ENCODE measurements at regions not wholly inside any gene's neighbourhood (a gene's known extent, or its start where the extent isn't known, plus 50 kb on each side); places are given as distances from the start of the nearest gene placed in this dataset.

DNA sequence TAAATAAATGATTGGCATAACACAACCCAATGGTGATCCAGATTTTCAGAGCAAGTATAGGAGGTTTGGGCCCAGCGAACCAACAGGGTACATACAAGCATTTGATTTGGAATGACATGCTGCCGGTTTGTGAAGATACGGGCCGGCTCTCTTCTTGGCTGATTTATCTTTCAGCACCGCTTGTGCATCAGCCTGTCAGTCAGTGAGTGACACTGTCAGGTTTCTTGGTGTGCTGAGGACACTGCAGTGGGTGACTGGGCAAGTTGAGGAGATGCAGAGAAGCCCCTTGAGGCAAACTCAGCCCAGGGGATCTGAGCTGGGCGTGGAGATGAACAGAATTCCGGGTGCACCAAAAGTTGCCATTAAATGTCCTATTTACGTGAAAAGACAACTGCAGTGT, 194.5 kb downstream of the SNX10 start:
- DNase-seq (ENCODE audit: low read depth in 4 of 4, low spot score in 3 of 4), result no peak

DNA sequence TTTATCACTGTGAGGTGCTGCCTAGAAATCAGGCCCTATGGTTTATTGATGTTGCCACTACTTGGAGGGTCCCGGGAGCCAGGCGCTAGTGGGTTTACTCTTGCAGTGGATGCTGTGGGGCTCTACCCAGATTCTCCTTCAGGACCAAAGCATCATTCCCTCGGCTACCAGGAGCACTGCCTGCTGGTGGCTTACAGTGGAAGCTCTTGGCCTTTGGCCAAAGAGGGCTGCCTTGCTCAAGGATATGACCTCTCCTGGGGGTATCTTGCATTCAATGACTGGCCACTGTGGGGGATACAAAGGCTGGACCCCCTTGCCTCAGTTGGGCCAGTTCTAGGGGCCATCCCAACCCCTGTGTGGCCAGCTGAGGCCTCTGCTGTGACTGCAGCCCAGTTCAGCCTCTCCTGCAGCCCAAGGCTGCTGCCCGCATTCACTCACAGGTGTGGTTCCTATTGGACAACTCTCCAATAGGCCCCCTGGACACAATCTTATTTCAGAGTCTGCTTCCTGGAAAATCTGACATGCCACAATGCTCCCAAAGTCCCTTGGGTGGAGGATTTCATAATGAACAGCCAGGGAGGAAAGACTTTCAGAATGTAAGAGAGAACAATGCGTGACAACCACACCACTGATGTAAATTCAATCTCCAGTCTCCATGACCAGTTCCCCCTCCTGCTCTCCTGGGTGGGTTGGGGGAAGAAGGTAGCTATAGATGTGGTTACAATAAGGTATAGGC, 196.3 kb downstream of the SNX10 start:
- no peak for DNase-seq (ENCODE audit: low read depth in 4 of 4, low spot score in 3 of 4)

DNA sequence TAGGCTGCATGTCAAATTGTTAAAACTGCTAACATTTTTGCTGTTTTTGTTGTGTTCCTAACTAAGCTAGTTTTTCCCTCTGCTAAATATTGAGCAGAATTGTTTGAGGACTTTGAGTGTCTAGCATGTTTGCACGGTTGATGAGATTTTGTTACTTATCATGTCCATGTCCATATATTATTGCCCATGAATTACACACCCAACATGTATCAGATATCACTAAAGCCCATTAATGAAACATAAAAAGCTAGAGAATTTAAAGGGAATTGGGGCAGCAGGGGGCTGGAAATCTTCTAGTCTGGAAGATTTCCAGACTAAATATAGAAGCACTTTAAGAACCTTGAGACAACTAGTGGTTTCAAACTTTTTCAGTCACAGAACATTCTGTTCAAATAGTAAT, 197.7 kb downstream of the SNX10 start:
- DNase-seq (ENCODE audit: low read depth in 4 of 4, low spot score in 3 of 4), result no peak

DNA sequence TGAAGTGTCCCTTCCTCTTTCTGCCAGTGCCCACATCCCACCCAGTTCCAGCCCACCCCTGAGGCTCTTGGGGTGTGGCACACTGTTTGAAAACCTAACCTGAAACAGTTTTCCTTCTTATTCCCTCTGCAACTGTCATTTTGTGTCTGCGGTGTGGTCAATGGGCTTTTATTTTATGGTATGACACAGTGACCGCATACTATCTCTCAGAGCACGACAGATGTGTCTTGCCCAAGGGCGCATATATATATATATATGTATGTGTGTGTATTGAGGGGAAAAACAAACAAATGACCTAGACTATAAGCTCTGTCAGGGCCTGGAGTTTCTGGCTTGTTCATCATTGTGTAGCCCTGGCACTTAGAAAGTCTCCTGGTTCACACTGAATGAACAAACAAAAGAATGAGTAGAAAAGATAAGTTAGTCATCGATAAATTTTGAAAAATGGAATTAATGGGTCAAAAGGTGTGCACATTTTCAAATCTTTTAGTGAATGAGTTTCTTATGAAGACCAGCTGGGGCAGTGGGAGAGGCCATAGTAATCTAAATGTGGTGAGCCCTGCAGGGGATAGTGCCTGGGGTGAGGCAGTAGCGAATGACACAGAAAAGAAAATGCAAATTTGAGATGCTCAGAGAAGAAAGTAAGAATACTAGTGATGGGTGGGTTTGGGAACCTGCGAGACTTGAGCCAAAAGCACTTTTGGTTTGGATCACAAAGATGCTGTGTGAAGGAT, 198.4 kb downstream of the SNX10 start:
- no peak for DNase-seq (ENCODE audit: low read depth in 4 of 4, low spot score in 3 of 4)

DNA sequence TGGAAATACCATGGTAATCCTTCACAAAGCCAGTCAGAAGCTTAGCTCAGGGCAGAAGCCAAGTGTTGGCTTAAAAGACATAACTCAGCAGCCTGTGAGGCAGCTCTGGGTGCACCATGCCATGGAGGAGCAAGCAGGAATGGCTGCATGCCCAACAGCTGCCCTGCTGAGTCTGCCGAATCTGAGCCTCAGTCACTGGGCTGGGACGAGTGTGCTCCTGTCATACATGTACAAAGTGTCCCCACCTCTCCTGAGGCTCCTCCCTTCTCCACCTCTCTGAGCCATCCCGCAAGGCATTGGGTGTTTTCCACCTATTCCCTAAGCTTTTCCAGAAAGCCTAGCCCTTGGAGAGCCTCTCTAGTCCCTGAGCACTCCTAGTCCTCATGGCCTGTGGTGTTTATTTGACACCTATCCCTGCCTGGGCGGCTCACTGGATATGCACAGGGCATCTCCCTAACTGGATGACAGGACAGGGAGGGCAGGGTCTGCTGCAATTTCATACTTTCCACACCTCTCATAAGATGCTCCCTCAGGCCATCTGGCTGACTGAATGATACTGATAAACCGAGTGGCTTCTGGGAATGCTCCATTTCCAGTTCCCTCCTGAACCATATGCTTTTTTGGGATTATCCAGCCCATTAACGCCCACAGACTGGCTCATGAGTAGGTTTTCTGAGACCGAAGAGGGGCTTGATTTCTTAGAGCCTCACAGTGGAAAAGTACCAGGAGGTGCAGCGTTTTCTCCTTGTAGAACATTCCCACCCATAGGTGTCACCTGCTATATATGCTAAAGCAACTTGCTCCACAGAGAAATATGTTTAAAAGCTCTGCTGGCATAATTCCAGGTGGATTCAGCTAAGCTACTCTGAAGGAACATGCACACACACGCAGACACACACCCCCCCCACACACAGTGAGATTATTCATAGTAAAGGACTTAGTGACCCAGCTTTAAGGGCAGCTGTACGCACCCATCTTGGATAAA, 199.3 kb downstream of the SNX10 start:
- no peak for DNase-seq (ENCODE audit: low read depth in 4 of 4, low spot score in 3 of 4)

DNA sequence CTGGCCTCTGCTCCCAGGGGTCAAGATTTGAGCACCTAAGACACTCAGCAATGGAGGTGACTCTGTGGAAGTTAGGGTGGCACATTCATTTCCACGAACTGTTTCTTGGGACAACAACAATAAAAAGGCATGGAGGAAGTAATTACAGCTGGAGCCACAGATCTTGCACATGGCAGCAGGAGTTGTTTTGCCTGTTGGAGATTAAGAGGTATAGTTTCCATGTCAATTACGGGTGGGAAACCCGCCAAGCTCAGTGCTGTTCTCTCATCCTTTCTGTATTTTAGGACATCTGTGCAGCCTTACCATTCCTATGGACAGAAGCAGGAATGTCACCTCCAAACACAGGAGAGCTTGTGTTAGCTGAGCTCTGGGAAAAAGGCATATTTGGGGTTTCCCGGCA, 201.2 kb downstream of the SNX10 start:
- no peak for DNase-seq (ENCODE audit: low read depth in 4 of 4, low spot score in 3 of 4)

DNA sequence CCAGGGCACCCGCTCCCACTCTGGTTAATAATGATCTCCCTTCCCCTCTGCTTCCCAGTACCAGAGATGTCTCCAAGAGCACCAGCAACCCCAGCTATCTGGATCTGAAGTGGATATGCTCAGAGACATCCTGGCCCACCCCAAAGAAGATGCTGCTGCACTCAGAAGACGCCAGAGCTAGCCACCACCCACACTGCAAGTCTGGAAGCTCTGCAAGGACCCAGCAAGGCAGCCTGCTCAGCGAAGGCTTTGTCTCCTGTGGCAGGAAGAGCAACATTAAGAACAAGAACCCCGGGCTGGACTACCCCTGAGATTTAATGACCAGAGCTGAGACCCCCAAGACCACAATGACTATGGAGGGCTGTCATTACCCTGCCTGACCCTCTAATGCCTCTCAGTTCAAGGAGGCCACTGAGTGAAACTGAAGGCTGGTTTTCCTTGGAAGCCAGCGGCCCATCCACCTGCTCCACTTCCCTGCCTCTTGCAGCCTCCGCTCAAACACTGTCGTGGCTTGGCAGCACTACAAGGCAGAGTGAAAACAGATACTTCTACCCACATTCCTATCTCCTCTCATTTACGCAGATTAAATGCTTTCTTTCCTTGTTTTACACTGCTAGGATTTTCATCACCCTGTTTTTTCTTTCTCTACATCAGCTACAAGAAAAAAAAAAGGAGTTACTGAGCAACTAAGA, 202.2 kb downstream of the SNX10 start:
- DNase-seq (ENCODE audit: low read depth in 4 of 4, low spot score in 3 of 4), result no peak

DNA sequence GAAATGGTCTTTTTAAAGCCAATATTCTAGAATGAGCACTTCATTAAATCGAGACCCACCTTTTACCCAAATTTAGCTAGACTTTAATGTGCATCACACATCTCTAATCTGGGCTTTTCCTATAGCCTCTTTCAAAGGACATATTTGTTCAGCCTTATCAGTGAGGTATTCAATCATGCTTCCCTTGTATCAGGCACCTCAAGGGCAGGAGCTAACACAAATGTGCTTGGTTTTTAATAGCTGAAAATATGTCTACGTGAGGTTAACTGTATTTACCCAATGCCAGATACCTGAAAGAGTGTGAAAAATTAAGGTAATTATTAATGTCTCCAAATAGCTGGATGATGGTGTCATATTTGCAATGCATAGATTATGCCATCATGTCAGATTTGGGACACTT, 203.9 kb downstream of the SNX10 start:
- no peak for DNase-seq (ENCODE audit: low read depth in 4 of 4, low spot score in 3 of 4)

DNA sequence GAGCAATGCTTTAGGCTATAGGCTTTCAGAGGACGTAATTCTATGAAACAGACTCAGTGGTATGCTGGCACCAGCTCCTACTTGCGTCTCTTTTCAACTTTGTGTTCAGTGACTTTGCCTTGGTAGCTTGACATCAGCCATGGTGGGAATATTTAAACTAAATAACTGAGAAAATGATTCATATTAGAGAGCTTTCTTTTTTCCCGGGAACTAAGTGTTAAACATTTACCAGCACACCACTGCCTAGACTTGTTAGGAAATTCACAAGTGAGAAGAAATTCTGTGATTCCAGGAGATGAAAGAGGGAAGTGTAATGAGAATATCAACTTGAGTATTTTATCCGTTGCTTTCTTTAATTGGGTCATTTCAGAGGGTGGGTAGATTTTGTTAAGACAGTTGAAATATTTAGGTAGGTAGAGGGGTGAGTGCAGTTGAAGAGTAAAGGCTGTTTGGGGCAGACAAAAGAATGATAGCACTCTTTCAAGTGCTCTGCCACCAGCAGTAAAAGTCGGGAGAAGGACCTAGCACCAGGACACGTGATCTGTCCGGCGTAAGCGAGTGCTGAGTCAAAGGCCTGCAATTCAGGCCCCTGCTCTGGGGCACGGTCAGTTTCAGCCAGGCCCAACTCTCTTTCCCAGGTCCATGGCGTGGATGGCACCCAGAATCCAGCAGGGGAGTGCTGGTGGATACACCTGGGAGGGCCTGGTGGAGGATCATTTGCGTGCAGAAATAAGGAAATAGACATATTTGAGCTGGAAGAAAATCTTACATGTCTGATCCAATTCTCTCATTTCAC, 206.3 kb downstream of the SNX10 start:
- no peak for DNase-seq (ENCODE audit: low read depth in 4 of 4, low spot score in 3 of 4)

DNA sequence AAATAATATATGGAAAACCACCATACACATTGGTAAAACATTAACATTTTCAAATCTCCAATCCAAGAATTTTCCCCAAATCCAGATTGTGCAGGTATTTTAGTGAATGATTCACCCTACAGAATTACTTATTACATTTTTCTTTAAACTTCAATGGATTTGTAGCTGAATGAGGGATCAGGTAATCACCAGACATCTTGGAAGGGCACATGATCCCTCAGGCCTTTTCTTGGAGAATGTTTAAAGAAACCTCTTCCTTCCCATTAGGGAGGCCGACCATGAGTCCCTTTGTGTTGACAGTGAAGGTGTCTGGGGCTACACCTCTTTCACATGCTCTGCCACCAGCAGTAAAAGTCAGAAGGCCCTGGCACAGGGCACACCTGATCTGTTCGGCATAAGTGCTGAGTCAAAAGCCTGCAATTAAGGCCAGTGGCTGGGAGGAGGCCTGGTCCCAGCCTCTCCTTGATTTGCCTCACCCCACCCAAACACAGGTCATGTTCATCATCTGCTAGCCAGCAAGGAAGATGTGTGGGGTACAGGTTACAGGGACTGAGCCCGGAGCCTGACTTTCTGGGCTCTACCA, 207.7 kb downstream of the SNX10 start:
- DNase-seq (ENCODE audit: low read depth in 4 of 4, low spot score in 3 of 4), result no peak

DNA sequence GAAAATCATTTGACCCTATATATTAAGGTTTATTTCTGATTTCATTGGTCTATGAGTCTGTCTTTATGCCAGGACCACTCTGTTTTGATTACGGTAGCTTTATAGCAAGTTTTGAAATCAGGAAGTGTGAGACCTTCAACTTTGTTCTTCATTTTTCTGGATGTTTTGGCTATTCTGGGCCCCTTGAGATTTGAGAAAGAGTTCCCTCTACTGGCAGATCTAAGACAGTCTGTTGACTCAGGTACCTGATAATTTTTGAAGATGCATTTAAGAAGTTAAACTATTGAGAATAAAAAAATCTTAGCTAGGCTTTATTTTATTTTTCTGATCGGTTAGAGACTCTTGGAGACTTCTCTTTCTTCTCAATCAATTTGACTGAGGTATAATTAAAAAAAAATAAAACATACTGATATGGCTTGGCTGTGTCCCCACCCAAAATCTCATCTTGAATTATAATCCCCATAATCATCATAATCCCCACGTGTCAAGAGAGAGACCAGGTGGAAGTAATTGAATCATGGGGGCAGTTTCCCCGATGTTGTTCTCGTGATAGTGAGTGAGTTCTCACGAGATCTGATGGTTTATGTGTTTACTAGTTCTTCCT, 209.2 kb downstream of the SNX10 start:
- no peak for DNase-seq (ENCODE audit: low read depth in 4 of 4, low spot score in 3 of 4)

DNA sequence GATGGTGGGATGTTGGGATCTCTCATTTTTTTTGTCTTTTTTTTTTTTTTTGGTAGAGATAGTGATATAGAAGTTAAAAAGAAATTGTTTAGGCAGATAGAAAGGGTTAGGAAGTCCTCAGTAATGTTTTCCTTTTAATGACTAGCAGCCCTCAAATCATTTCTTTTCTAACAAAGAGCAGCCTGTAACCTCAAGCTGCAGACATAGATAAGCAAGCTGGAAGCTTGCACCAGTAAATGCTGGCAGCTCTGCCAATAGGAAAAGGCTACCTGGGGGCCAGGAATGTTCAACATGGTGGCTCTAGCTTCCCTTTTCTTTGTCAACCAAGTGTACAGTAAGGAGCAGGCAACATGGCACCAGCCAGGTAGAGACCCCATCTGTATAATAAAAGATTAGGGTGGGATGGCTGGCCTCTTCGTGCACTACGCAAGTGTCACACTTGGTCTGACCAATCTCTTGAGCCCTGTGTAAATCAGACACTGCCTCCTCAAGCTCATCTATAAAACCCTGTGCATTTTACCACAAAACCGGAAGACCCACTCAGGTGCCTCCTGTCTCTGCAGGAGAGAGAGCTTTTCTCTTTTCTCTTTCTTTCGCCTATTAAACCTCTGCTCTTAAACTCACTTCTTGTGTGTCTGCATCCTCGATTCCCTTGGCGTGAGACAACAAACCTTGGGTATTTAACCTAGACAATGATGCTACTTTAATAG, 212.9 kb downstream of the SNX10 start:
- DNase-seq (ENCODE audit: low read depth in 4 of 4, low spot score in 3 of 4), result no peak

DNA sequence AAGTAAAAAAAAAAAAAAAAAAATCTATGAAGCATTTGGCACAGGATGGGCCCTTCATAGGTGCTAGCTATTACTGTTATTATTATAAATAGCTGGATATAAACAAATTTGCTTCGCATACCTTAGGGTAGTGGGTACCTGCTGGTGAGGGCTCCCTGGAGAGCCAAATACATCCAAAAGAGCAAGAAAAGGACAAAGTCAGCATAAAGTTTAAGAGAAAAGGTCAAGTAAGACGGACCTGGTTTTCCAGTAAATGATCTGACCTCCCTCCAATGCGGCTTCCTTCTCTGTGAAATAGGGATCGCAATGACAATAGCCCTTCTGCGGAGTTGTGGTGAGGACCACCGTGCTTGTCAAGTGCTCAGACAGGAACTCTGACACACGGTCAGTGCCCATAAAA, 214.5 kb downstream of the SNX10 start:
- DNase-seq (ENCODE audit: low read depth in 4 of 4, low spot score in 3 of 4), result no peak

DNA sequence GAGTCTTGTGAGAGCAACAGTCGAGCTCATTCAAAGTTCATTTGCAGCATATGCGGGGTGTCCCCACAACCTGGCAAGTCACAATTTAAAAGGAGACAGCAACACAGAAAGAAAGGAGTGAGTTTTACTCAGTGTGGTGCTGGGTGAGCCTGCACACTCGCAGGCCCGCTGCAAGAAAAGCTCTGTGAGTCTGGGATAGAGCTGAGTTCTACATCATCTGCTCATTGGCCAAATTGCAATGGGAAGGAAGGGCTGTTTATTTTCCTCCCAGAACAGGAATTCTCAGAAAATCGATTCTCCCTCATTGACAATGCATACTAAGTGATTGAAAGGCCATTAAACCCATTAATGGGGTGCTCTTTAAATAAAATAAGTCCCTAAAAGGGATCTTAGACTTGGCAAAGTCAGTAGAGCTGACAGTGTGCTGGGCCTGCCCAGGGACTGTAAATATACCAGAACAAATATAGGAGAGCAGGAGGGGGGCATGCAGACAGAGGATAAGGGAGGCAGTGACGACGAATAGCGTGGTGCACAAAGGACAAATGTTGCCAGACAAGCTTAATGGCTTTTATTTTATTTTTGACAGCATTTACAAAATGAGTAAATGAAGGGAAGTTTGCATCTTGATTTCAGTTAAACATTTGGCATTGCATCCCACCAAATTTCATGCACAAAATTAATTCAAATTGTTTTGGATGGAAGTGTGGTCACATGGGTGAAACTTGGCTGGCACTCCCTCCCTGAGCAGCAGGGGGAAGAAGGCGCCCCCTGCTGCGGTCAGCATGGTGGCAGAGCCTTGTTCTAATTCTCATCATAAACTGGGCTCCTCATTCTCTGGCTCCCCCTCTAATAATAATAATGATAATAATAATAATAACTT, 215.7 kb downstream of the SNX10 start:
- no peak for DNase-seq (ENCODE audit: low read depth in 4 of 4, low spot score in 3 of 4)

DNA sequence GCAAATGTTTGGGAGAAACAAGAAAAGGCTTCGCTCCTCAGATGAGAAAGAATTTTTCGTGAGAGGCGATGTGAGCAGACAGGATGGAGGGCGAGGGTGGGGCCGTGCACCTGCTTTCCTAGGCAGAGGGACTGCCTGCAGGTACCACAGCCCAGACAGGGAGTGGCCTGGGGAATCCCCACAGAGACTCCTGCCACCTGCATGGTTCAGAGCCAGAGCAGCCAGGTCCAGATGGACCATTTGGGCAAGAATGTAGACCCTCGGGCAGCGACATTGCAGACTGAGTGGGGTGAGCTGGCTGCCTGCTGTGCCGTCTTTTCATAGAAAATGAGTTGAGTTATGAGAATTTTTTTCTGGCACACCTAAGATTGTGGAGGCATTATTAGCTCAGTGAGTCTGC, 216.8 kb downstream of the SNX10 start:
- no peak for DNase-seq (ENCODE audit: low read depth in 4 of 4, low spot score in 3 of 4)

DNA sequence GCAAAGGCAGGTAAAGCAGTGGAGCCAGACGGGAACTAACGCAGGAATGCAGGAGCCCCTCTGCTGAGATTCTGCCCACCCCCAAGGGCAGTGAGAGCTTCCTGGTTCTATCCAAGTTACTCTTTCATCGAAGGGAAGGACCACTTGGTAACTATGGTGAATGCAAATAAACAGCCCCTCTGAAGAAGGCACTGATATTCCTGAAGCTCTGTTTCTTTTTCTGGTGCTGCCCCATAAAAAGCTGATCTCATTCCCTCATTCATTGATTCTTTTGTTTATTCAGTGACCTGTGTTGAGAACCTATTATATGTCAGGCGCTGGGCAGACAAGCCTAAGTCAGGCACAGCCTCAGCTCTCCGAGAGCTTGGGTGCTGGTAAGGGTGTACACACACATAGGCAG, 217.3 kb downstream of the SNX10 start:
- no peak for DNase-seq (ENCODE audit: low read depth in 4 of 4, low spot score in 3 of 4)

DNA sequence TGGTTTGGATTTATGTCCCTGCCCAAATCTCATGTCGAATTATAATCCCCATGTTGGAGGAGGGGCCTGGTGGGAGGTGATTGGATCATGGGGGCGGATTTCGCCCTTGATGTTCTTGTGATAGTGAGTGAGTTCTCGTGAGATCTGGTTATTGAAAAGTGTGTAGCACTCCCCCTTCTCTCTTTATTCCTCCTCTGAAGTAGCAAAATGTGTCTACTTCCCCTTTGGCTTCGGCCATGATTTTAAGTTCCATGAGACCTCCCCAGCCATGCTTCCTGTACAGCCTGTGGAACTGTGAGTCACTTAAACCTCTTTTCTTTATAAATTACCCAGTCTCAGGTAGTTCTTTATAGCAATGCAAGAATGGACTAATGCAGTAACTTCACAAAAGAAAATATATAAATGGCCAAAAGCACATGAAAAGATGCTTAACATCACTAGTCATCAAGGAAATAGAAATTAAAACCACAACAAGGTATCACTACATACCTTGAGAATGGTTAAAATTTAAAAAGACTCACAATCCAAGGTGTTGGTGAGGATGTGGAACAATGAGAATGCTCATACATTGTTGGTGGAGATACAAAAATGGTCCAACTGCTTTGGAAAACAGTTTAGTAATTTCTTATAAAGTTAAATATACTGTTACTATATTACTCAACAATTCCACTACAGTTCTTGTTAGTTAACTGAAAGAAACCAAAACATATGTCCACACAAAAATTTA, 218.7 kb downstream of the SNX10 start:
- no peak for DNase-seq (ENCODE audit: low read depth in 4 of 4, low spot score in 3 of 4)
